ENCODE measurements at regions not wholly inside any gene's neighbourhood (a gene's known extent, or its start where the extent isn't known, plus 50 kb on each side); places are given as distances from the start of the nearest gene placed in this dataset.

DNA sequence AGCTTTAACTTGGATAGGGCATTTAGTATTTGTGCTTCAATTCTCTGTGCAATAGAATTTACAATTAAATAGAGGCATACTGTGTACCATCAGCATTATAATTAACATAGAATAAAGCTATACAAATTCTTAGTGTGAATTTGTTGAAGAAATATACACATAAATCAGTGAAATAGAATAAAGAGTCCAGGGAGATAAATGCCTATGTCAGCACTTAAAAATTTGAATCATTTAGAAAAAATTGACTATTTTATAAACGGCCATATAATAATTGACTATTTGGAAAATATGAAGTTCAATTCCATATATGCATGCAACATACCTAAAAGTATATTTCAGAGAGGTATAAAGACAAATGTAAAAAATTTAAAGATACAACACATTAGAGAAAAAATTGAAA is 348.7 kb downstream of the NR4A2 start:
- TF ChIP-seq, protein P1, sequence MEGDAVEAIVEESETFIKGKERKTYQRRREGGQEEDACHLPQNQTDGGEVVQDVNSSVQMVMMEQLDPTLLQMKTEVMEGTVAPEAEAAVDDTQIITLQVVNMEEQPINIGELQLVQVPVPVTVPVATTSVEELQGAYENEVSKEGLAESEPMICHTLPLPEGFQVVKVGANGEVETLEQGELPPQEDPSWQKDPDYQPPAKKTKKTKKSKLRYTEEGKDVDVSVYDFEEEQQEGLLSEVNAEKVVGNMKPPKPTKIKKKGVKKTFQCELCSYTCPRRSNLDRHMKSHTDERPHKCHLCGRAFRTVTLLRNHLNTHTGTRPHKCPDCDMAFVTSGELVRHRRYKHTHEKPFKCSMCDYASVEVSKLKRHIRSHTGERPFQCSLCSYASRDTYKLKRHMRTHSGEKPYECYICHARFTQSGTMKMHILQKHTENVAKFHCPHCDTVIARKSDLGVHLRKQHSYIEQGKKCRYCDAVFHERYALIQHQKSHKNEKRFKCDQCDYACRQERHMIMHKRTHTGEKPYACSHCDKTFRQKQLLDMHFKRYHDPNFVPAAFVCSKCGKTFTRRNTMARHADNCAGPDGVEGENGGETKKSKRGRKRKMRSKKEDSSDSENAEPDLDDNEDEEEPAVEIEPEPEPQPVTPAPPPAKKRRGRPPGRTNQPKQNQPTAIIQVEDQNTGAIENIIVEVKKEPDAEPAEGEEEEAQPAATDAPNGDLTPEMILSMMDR (IDR thresholded peaks at IDR 0.05): no peak
- no peak for TF ChIP-seq POLR2A (IDR thresholded peaks at IDR 0.05)

All from testis (tissue), 2 donors.